Muscle of arm (tissue), 1 donor: ENCODE measurements at regions not wholly inside any gene's neighbourhood (a gene's known extent, or its start where the extent isn't known, plus 50 kb on each side); places are given as distances from the start of the nearest gene placed in this dataset.
"Not testable (repeated sequence)": the region's sequence is repeated elsewhere in the genome, so short reads cannot be mapped to it uniquely, and the experiment has no call there.

ENCODE experiments used
- DNase-seq: peaks from one replicate; pipeline ENCODE4 v3.0.0-alpha.2; 2013

- no peak for DNase-seq
Observed at GRCh38 chr21:31455506-31455905, 111.4 kb upstream of the TIAM1 start.

GRCh38 chr21:31450980-31451379 lies 106.9 kb upstream of the TIAM1 start:
- DNase-seq, result no peak

GRCh38 chr21:31449921-31450535 lies 106.0 kb upstream of the TIAM1 start:
- DNase-seq, result no peak

DNA sequence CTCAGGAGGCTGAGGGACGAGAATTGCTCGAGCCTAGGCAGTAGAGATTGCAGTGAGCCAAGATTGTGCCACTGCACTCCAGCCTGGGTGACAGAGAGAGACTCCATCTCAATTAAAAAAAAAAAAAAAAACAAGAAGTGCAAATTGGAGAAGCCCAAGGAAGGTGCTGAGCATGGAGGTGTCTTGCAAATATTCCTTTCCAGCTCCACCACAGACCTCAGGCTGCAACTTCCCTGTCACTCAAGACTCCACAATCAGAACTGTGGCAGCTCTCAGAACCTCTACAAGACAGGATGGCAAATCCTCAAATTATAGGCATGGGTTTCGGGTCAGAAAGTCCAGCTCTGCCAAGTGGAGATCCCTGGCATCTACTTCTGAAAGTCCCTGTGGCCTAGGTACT lies 104.4 kb upstream of the TIAM1 start:
- no peak for DNase-seq

- DNase-seq, result peak; percentile 78
Observed at GRCh38 chr21:31447505-31447904, 103.4 kb upstream of the TIAM1 start.

DNA sequence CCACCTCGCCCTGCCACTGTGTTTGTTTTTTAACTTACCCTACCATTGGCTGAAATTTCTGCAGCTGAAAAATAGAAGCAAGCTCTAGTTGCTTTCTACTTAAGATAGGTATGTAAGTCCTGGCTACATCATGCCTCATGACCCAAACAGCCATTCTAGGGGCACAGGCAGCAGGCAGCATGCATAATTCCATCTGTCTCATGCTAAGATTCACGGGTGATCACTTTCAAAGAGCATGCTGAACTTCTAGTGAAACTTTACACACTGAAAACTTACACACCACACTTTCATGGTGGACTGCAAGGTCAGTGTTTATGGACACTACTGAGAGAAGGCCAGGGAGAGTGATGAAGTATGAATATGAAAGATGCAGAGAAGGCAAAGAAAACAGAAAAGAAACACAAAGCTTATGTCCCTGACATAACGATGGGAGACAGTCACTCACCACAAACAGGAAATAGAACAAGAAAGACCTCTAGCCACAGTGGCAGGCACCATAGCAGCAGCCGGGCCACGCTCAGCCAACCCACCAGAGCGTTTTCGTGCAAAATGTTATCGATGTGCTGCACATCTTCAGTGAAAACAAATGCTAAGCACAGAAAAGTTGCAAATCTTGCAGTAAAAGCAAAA lies 102.3 kb upstream of the TIAM1 start:
- DNase-seq, result no peak

GRCh38 chr21:31445137-31445536 lies 101.1 kb upstream of the TIAM1 start:
- no peak for DNase-seq

DNA sequence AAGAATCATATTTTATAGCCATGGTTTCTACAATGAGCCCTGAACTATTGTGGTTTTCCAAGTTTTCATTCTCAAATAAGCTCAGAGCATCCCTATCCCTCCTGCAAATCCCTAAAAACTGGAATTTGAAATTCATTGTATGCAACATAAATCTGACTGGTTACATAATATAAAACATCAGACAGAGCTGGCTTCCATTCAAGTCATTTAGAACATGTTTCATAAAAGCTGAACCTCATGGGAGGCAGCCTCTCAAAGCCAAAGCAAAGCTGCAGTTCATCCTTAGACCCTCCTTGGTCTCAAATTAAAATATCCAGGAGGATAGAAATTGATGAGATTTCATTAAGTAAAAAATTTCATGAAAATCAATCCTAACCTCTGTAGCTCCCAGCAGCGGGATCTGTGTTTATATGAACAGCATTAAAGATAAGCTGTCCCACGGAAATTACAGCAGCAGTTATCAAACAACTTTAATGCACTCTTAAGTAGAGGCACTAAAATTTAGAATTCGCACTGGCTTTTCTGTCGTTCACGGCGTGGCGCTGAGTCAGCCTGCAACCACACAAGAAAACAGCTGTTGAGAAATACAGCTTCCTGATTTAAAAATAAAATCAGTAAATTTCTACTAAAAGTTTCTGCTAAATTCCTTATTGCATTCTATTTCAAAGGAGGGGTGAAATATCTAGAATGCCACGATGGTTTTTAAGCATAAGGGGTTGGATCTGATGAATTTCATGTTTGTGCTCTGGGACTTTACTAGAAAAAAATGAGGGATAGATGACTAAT lies 99.9 kb upstream of the TIAM1 start:
- no peak for DNase-seq

GRCh38 chr21:31442339-31442738 lies 98.3 kb upstream of the TIAM1 start:
- DNase-seq, result no peak

DNA sequence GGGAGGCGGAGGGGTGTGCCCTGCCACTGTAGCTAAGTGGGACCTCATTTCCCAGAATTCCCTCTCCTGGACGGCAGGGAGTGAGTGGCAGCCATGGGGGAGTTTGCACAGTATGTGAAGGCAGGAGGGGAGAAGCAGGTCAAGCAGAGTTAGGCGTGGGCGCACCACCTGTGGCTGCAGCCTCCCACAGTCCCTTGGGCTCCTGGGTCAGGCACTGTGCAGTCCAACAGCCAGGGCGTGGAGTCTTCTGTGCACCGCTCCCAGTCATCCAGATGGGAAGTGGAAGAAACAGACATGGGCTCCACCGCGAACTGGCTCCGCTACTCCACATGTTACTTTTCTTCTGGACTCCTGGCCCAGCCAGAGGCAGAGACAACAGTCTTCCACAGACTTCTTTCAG lies 85.4 kb upstream of the TIAM1 start:
- DNase-seq, result no peak

GRCh38 chr21:31426235-31426797 lies 82.3 kb upstream of the TIAM1 start:
- no peak for DNase-seq

- no peak for DNase-seq
Observed at GRCh38 chr21:31425138-31425537, 81.1 kb upstream of the TIAM1 start.

DNA sequence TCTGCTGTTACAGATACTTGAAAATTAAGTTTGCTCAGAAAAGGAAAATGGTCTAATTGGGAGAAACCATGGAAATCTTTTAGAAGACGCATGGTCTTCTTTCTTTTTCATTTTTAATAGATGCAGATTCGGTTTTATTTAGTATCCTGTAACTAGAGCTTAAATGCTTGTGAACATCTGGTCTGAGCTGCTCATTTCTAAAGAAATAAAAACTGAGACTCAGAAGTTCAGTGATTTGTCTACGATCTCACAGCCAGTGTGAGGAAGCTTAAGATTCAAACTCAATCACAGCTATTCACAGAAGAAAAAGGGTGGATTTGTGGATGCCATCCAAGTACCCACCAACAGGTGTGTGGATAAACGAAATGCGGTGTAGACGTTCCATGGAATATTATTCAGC lies 80.0 kb upstream of the TIAM1 start:
- DNase-seq, result no peak

GRCh38 chr21:31420988-31421387 lies 76.9 kb upstream of the TIAM1 start:
- DNase-seq, result no peak

DNA sequence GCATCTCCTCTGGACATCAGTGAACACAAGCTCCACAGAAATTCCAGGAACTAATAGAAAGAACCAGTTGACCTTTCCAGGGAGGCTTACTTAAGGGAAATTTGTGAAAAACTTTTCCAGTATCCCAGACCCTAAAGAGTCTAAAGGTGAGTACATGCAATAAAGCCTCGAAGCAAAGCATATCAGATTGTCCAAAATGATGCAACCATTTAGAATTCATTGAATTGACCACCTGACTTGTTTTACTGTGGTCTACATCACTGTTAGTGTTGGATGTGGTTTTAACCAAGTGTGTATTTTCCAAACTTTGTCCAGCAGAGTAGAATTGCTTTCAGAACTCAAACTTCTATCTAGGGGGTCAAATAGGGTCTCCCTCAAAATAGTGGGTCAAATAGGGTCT lies 76.3 kb upstream of the TIAM1 start:
- no peak for DNase-seq

DNA sequence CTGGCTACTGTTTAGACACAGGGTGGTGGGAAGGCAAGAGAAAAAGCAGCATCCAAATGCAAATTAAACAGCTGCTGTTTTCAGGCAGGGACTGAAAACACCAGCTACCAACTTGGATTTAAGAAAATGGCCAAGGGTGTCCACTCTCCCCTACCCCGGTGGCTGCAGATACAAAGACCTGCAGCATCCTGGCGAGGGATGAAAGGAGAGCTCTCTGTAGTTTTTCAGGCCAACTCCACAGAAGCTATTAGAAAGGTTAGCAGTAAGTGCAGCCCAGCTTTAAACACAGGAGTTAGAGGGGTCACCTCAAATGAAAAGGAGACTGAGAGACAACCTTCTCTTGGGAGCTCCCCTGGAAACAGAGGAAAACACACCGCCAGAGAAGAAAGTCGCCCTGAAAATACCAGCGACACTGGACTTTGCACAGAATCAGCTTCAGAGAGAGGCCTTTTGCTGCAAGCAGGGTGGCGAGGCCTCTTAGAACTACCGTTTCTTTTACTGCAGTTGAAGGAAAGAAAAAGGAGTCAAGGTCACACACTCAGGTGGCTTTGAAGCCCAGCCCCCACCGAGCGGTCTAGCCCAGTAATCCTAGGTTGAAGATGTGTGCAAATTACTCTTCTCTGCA lies 74.4 kb upstream of the TIAM1 start:
- DNase-seq, result no peak

GRCh38 chr21:31417214-31417613 lies 73.2 kb upstream of the TIAM1 start:
- DNase-seq, result not testable (repeated sequence)

DNA sequence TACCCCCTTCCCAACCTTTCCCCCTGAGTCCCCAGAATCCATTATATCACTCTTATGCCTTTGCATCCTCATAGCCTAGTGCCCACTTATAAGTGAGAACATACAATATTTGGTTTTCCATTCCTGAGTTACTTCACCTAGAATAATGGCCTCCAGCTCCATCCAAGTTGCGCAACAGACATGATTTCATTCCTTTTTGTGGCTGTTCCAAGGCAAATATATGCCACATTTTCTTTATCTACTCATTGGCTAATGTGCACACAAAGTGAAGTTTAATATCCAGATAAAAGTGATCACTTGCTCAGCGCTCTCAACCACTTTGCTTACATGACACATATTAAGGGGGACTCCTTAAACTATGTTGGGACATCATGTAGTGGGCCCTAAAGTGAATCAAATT lies 72.4 kb upstream of the TIAM1 start:
- no peak for DNase-seq

- DNase-seq, result peak; percentile 20
Observed at GRCh38 chr21:31414263-31415000, 70.4 kb upstream of the TIAM1 start.

DNA sequence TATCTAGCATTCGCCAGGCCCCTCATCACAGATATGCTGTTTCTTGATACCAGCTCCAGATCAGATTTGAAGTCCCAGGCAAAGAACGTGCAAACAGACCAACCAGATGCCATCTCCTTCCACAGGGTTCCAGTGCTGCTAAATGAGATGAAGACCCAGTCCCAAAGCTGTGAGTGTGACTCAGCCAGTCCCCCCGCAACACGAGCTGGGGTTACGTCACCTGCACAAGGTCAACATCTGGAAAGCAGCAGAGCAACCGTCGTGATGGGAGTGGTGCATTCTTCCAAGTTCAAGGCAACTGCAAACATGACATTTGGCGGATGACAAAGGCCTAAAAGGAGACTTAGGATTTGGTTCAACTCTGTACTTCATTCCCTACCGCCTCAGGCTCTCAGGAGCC lies 69.6 kb upstream of the TIAM1 start:
- DNase-seq, result no peak

- no peak for DNase-seq
Observed at GRCh38 chr21:31410499-31411131, 66.6 kb upstream of the TIAM1 start.
